HG03095 (cell line): ENCODE measurements at regions not wholly inside any gene's neighbourhood (a gene's known extent, or its start where the extent isn't known, plus 50 kb on each side); places are given as distances from the start of the nearest gene placed in this dataset.
"Not testable (repeated sequence)": the region's sequence is repeated elsewhere in the genome, so short reads cannot be mapped to it uniquely, and the experiment has no call there.

ENCODE experiments used
- ATAC-seq: cut with Tn5 transposase; IDR thresholded peaks from one replicate; pipeline ENCODE4 v1.9.1; 2021; ENCODE audit warnings: moderate library complexity; ENCODE audit not compliant: unreplicated experiment

DNA sequence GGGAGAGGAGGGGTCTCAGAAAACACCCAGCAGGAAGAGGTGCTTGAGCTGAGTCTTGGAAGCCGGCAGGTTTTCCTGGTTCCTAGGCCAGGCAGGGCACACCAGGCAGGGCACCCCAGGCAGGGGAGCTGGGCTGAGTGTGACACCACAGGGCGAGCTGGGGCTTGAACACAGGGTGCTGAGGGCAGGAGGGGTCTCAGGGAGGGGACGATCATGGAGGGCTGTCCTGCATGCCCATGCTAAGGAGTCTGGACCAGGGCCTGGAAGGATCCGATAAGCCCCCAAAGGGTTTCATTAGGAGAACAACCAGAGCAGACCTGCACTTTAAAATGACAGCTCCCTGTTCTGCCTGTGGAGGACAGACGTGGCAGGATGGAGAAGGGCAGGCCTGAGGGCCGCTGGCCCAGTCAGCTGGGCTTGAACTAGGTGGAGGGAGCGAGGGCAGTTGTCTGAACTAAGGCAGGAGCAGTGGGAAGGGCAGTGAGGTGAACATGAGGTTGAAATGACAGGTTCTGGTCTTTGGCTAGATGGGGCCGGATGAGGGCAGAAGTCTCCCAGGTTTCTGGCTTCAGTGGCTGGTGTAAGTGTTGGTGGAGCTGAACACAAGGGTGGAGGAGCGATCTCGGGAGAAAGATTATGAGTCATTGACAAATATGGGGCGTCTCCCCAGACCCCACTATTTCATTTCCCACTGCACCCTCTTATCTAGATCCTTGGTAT lies 171.0 kb upstream of the PZP start:
- no peak for ATAC-seq

DNA sequence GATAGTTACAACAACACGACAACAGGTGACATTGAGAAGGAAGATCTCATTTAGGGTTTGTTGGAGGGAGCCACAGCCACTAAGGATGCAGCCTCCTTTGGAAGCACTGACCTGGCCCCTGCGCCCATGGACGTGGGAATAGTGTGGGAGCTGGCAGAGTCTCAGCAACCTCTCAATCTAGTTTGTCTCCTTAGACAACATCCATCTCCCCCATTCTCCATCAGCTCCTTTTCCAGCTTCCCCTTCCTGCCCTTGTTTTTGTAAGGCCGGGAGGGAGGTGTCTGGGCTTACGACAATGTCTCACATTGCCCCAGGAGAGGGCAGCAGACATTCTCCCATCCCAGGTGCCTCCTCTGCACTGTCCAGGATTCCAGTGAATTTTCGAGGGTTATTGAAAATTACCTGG lies 170.2 kb upstream of the PZP start:
- no peak for ATAC-seq

DNA sequence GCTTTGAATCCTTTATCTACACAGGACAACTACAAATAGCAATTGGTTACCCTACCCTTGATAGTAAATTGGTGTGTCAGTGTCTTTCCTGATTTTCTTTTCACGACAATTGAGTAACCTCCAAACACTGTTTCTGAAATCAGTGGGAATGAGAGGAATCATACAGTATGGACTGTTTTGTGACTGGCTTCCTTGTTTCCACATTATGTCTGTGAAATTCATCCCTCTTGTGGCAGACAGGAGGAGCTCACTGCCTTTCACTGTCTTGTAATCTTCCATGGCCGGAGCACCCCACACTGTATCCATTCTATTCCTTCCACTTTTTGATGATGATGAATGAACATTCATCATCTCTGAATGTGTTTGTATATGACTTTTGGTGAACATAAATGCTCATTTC lies 164.0 kb upstream of the PZP start:
- ATAC-seq, result no peak

DNA sequence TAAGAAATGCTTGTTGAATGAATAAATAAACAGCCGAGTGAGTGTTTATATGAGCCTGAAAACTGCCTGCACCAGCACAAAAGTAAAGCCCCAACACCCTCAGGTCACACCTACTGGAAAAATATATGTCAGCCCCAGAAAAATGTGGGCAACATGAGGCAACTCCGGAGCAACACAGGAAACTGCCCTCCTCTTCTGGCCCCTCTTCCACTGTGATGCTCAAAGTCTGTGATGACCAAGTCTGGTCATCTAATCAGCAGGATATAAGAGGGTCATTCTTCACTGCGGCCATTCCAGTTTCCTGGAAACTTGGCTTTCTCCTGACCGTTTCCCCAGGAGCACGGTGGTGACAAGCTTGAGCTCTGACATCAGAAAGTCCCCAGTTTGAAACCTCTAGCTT lies 159.6 kb upstream of the PZP start:
- no peak for ATAC-seq

DNA sequence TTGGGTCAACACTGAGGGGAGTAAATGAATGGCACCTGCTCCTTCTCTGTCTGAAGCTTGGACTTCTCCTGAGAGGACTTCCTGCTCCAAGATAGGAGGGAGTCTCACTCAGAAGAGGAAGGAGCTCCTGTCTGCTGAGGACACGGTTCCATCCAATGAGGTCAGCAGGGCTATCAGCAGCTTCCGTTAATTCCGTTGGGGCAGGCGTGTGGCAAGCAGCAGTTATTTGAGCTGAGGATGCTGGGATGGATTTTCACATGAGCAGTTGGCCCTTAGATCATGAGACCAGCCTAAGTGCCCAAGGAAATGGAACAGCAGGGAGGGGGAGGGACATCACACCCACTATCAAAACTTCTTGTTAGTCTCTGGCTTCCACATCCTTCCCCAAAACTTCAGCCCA lies 159.0 kb upstream of the PZP start:
- ATAC-seq, result no peak

DNA sequence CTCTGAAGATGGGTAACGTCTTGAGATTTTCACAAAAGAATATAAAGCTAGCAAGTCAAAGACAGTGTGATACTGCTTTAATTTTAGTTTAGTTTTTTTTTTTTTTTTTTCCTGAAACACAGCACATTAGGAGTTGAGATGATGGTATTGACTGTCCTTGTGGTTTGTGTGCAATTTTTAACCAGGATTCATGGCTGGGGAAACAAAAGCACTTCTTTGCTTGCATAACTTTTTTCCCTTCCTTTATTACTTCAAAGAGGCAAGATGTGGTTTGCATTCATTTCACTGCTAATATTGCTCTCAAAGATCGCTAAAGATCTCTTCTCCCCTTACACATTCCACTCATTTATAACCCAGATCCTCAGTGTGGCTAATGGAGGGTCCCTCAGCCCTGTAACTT lies 157.1 kb upstream of the PZP start:
- ATAC-seq, result no peak

DNA sequence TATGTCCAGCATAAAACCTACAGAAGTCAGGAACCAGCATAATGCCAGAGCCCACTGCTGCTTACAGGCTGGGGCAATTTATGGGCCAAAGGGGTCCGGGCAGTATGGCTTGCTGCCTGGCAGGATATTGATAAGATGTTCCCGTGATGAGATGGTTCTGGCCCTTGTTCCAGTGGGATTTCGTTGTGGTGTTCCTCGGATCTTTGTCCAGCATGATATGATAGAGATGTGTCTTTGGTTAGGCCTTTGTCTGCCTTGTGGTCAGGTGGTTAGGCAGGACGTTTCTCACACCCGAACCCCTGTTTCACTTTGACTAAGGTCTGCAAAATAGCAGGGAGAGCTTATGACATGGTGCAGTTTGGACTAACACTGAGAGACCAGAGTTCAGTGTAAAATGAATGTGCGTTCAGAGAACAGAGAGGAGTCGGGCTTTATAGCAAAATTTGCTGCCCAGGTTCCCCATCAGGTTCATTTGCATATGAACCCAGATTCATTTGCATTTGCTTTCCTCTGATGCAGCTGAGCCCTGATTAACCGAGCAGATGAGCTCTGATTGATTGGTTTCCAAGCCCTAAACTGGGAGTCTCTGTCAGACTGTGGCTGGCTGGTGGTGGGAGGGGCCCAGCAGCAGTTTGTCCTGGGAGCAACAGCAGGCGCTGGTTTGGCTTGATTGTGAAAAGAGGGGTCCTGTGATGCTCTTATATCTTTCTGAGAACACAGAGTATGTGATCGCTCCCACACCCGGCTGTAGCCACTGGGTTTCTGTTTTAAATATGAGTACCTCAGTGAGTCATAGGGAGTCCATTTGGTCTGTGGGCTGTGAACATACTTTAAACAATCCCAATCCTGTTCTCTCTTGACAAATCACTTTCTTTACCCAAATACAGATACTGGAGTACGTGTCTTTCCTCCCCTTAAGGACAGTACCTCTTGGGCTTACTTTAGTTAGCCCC lies 156.3 kb upstream of the PZP start:
- peak; percentile 81 for ATAC-seq

DNA sequence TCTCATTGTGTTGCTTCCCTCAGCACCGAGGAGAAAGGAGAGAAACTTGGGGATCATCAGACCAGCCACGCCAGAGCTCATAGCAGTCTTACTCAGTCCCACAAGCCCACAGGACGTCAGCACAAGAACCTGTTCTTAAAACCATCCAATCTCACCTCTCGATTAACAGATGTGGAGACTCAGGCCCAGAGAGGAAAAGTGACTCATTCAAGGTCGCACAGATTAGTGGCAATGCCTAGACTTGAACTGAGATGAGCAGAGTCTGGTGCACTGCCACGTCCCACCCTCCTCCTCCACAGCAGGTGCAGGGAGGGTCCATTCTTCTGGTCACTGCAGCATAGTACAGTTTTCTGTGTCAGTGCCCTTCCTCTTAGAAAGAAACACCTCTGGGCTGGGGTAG lies 154.9 kb upstream of the PZP start:
- no peak for ATAC-seq

DNA sequence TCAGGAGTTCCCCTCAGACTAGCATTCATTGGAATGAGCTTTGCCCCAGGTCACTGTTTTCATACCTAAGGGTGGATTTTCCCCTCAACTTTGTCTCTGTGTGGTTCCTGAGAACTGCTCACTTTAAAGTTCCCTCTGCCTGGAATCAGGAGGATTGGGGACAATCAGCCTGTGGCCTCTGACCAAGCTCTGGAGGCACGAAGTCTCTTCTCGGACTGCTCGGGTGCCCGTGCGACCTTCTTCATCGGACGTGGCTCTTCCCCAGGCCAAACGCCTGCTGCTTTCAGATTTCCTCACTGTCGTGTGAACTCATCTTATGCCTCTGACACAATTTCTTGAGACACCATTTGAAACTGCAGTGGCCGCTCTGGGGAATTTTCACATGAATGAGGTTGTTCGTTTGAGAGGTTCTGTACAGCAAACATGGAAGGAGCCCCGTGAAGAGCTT lies 153.7 kb upstream of the PZP start:
- ATAC-seq, result peak; percentile 21

DNA sequence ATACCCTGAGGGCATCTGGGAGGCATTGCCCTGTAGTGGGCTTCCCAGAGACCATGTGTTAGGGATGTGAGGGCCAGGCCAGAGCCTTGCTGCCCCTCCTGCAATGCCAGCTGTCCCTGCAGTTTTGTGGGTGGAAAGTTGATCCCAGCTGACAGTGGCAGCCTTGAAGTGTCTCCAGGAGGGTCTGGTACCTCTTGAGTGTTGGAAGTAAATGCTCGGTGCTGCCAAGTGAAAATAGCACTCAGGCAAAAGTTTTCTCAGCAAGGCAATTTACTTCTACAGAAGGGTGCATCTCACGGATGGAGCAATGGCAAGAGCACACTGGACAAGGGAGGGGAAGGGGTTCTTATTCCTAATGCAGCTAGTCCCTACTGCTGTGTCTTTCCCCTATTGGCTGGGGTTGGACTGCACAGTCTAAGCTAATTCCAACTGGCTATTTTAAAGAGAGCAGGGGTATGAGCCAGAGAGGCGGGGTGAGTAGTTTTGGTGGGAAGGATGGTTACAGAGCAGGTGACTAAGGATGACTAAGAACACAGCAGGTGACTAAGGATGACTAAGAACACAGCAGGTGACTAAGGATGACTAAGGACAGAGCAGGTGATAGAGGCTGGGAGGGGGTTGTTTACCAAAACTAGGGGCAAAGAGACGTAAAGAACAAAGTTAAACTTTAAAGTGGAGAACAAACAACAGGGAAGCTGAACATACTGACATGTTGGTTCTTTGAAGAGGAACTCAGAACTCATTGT lies 146.0 kb upstream of the PZP start:
- ATAC-seq, result not testable (repeated sequence)

DNA sequence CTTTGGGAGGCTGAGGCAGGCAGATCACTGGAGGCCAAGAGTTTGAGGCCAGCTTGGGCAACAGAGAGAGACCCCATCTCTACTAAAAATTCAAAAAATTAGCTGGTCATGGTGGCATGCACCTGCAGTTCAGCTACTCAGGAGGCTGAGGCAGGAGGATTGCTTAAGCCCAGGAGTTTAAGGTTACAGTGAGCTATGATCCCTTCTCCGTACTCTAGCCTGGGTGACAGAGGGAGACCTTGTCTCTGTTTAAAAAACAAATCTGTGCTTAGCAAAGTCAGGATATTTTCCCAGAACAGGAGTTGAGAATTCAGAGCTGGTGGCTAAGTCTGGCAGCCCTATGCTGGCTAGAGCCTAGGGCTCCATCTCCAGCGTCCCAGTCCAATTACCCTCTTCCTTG lies 142.9 kb upstream of the PZP start:
- no peak for ATAC-seq

DNA sequence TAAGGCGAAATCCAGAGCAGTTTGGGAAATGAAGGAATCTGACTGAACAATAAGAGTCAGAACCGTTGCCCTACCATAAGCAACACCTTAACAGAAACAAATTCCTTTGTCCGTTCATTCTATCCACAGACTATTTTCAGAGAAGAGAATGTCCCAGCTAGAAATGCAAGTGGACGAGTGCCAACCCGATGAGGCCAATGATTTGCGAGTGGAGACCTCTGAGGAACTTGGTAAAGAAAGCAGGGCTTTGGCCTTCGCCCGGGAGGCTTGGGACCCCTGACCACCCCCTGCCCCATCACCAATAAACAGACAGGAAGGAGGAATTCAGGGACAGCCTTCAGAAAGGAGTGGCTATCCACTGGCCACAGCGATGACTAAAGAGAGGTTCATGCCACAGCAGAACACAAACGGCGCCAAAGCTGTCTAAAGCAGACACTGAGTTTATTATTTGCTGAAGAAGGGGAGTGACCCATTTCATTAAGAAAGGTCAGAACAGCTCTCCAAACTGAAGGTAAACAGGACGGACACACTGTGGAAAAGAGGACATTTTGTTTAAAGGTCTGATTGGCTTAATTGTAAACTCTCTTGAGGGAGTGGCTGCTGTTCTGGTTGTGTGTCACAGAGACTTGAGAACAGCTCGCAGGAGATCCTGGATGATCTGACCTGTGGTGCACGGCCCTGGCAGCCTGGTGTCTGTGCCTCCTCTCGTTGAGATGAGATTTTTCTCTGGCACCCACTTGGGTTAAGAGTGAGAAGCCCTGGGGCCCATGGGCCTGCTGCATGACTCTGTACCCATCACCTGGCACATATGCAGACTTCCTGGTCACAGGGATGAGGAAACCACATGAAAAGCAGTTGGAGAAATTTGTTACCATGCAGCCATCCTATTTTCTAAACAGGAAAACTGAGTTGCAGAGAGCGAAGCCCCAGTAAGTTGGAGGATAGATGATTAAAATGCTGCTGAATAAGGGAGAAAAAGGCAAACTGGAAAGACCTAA lies 142.0 kb upstream of the PZP start:
- ATAC-seq, result no peak

DNA sequence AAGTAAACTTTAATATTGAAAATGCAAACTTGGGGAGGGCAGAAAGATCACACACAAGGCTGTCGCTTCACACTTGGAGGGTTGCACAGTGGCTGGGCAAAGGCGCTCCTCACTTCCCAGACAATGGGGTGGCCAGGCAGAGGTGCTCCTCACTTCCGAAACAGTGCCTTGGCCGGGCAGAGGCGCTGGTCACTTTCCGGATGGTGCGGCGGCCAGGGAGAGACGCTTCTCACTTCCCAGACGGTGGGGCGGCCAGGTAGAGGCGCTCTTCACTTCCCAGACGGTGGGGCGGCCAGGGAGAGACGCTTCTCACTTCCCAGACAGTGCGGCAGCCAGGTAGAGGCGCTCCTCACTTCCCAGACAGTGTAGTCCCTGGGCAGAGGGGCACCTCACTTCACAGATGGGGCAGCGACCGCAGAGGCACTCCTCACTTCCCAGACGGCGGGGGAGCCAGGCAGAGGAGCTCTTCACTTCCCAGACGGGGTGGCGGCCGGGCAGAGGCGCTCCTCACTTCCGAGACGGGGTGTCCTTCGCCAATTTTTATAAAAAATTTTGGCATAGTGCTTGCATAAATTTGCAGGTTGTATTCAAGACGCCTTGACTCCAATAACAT lies 140.8 kb upstream of the PZP start:
- no peak for ATAC-seq

DNA sequence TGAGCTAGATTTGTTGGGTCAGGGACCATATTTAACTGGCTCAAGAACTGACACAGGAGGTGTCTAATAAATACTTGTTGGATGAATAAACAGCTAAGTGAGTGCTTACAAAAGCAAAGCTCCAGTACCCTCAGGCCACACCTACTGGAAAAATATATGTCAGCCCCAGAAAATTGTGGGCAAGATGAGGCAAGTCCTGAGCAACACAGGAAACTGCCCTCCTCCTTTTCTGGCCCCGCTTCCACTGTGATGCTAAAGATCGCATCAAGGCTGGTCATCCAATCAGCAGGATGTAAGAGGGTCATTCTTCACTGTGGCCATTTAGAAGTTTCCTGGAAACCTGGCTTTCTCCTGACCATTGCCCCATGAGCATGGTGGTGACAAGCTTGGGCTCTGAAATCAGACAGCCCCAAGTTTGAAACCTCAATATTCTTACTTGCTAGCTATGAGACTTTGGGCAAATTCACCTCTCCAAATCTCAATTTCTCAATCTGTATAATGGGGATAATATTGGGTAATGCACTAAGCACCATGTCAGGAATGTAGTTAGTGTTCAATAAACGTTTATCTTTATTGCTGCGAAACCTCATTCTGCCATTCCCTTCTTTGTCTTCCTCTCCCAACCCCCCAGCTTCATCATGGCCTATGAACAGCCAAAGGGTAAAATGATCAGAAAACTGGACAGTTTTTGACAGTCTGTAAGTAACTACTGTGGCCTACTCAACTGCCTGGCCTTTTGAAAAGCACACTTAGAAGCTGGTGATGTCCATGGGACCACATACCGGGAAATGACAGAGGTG lies 139.3 kb upstream of the PZP start:
- ATAC-seq, result no peak

DNA sequence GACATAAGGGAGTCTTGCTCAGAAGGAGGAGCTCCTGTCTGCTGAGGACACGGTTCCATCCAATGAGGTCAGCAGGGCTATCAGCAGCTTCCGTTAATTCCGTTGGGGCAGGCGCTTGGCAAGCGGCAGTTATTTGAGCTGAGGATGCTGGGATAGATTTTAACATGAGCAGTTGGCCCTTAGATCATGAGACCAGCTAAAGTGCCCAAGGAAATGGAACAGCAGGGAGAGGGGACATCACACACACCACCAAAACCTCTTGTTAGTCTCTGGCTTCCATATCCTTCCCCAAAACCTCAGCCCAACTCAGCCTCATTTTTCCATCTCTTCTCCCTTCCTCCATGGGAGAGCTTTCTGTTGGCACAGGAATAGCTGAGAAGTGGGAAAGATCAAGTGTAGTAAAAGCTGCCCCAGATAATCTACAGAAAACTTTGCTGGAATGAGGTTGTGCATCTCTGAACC lies 138.7 kb upstream of the PZP start:
- no peak for ATAC-seq

DNA sequence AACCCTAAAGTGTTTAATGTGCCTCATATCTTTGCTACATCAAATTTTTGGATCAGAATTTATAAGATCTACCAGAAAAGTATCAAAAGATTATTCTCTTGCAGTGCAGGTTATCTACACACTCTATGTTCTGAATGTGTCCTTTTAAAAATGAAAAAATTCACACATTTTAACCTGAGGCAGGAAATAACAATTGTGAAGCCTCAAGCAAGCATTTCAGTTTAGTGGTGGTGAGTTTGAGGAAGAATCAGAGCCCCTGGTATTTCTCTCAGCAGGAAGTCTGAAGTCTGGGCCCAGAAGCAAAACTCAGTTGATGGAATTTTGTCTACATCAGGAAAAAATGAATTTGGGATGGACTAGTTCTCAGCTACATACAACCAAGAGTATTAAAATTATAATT lies 137.0 kb upstream of the PZP start:
- ATAC-seq, result no peak

DNA sequence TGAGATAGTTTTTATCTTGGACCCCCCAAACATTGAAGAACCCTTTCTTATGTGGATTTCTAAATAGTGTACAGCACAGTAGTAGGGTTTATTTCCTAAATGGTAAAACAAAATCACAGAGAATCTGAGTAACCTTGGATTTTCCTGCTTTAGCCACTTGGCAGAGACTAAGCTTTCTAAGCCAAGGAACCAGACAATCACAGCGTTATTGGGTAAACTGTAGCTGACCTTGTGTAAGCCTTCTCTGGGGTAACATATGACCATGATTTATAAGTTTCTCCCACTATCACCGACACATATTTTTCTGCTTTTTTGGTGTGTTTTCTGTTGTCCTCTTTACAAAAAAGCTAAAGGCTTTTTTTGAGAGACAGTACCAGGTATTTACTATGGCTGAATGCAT lies 136.3 kb upstream of the PZP start:
- no peak for ATAC-seq

DNA sequence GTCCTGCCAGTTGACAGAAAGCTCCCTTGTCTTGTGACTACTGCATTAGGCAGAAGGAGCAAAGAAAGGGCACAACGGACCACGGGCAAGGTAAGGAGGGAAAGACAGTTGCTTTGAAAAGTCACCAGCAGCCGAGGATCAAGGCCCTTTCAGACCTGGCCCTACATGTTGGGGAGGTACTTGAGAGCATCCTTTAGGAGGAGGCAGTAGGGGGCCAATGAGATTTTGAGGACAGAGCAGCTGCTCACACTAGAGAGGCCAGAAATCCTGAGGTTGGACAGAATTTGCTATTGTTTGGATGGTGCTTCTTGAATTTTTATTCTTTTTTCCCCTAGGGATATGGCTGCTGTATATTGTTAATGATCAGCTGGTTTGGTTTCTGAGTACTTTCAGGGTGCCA lies 135.5 kb upstream of the PZP start:
- no peak for ATAC-seq
